ENCODE measurements at regions not wholly inside any gene's neighbourhood (a gene's known extent, or its start where the extent isn't known, plus 50 kb on each side); places are given as distances from the start of the nearest gene placed in this dataset.
A peak's percentile ranks its signal among the peaks of the same experiment; 100 is the strongest.

DNA sequence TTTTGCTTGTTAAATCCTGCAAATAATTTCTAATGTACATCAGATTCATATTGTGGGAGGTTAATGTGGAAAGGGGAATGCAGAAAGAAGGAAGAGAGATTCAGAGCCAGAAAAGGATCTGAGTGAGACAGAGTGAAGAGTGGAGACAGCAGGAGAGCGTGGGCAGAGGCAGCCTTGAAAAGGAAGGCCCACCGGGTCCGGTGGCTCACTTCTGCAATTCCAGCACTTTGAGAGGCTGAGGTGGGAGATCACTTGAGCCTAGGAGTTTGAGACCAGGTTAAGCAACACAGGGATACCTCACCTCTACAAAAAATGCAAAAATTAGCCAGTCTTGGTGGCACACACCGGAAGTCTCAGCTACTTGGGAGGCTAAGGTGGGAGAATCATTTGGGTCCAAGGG lies 222.0 kb upstream of the RAB4A start:
- H3K4me1 ChIP-seq (ENCODE audit: insufficient read depth), result no peaks in the 10 kb centered on the region
- H3K27me3 ChIP-seq, result no peaks in the 10 kb centered on the region
- no peaks in the 10 kb centered on the region for H3K9me3 ChIP-seq
- TF ChIP-seq, protein P1, sequence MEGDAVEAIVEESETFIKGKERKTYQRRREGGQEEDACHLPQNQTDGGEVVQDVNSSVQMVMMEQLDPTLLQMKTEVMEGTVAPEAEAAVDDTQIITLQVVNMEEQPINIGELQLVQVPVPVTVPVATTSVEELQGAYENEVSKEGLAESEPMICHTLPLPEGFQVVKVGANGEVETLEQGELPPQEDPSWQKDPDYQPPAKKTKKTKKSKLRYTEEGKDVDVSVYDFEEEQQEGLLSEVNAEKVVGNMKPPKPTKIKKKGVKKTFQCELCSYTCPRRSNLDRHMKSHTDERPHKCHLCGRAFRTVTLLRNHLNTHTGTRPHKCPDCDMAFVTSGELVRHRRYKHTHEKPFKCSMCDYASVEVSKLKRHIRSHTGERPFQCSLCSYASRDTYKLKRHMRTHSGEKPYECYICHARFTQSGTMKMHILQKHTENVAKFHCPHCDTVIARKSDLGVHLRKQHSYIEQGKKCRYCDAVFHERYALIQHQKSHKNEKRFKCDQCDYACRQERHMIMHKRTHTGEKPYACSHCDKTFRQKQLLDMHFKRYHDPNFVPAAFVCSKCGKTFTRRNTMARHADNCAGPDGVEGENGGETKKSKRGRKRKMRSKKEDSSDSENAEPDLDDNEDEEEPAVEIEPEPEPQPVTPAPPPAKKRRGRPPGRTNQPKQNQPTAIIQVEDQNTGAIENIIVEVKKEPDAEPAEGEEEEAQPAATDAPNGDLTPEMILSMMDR (IDR thresholded peaks at IDR 0.05), result no peak
- no peak for TF ChIP-seq POLR2A (IDR thresholded peaks at IDR 0.05)
- no peak for TF ChIP-seq EP300 (IDR thresholded peaks at IDR 0.05)
- WGBS, 3 donors, result 89 to 91% (median 91%) methylated on average over 4 of the region's 4 CpGs
- H3K4me3 ChIP-seq, result no peak overlapping the region
- no peaks in the 10 kb centered on the region for H3K36me3 ChIP-seq
- no peak overlapping the region for H3K27ac ChIP-seq
- intact Hi-C loops (cut with DNase I), result loop anchor here in 1 of 4 donors (5.0 kb wide), 1 partner anchor 113 kb away; no protein-coding TSS in a partner anchor
- no peak for DNase-seq

DNA sequence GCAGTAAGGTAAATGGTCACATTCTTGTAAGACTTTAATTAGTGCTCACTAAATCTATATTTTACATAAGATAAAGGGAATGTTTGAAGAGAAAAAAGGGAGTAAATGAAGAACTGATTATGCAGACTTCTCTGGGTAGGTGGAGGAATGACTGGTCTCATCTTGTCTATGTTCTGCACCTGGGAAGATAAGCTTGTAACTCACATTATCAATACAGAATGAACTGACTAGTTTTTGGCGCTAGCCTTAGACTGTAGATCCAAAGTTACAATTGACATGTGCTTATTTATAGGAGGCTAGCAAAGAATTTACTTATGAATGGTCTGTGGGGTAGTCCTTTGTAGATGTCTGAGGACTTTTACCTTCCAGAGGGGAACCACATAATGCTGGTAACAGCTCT lies 214.9 kb upstream of the RAB4A start:
- no peak overlapping the region for H3K27ac ChIP-seq
- H3K4me3 ChIP-seq, result no peak overlapping the region
- intact Hi-C loops (cut with DNase I), result no loop called here
- WGBS, 3 donors, result 93% methylated on average over 1 of the region's 1 CpG
- TF ChIP-seq, protein P1 (IDR thresholded peaks at IDR 0.05), result no peak
- TF ChIP-seq POLR2A (IDR thresholded peaks at IDR 0.05) (no peak), EP300 (IDR thresholded peaks at IDR 0.05) (no peak)
- H3K9me3 ChIP-seq, result no peaks in the 10 kb centered on the region
- H3K36me3 ChIP-seq, result no peaks in the 10 kb centered on the region
- peaks cover 8% of the 10 kb centered on the region for H3K4me1 ChIP-seq (ENCODE audit: insufficient read depth)
- DNase-seq, result no peak
- H3K27me3 ChIP-seq, result no peaks in the 10 kb centered on the region

DNA sequence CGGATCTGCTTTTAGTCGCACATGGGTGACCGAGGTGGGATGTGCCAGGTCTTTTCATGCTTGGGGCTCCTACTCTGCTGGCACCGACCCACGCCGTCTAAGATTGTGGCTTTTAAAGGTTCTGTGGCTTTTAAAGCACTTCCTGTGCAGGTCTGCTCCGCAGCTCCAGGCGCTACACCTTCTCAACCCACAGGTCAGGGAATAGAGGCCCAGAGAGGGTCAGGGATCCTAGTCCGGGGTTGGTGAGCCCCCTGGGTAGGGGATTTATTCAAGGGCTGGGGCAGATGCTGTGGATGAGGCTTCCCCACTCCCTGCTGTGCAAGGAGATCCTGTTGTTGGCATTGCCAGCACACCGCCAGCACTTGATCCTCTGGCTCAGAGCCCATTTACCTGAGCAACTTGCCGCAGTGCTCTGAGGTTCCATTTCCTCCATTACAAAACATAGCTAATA lies 212.8 kb upstream of the RAB4A start:
- peak in 1 of 5 donors; percentile 48 for DNase-seq
- Histone ChIP-seq H3K4me3 (no peak overlapping the region), H3K27ac (no peak overlapping the region), H3K9me3 (no peaks in the 10 kb centered on the region), H3K27me3 (no peaks in the 10 kb centered on the region), H3K4me1 (ENCODE audit: insufficient read depth) (peaks cover 8% of the 10 kb centered on the region), H3K36me3 (no peaks in the 10 kb centered on the region)
- 85 to 89% (median 88%) methylated on average over 11 of the region's 11 CpGs for WGBS, 3 donors
- intact Hi-C loops (cut with DNase I), result no loop called here
- TF ChIP-seq, protein P1 (IDR thresholded peaks at IDR 0.05), result no peak
- no peak for TF ChIP-seq EP300 (IDR thresholded peaks at IDR 0.05)
- TF ChIP-seq POLR2A (IDR thresholded peaks at IDR 0.05), result no peak

DNA sequence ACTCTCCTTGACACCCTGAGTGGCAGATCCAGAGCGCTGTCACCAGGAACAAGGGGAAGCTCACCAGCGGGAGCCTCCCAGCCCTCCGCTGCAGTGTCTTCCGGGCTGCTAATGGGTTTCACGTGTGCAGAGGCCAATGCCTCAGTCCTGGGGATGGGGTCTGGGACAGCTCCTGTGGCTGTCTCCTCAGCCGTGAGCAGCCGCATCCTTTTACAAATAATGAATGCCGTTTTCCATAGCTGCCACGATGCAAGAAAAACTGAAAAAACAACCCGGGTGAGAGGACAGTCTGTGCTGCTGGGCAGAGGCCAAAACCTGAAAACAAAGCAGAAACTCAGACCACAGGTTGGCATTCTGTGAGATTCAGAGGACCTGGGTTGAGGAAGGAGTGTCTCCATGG lies 212.2 kb upstream of the RAB4A start:
- 30 to 51% (median 39%) methylated on average over 10 of the region's 10 CpGs for WGBS, 3 donors
- H3K27me3 ChIP-seq, result no peaks in the 10 kb centered on the region
- intact Hi-C loops (cut with DNase I), result no loop called here
- peak in 2 of 5 donors; percentile 23 to 43 for DNase-seq
- H3K9me3 ChIP-seq, result no peaks in the 10 kb centered on the region
- peaks cover 8% of the 10 kb centered on the region for H3K4me1 ChIP-seq (ENCODE audit: insufficient read depth)
- H3K27ac ChIP-seq, result no peak overlapping the region
- TF ChIP-seq EP300 (IDR thresholded peaks at IDR 0.05), result no peak
- TF ChIP-seq POLR2A (IDR thresholded peaks at IDR 0.05), result no peak
- TF ChIP-seq, protein P1 (IDR thresholded peaks at IDR 0.05), result no peak
- H3K4me3 ChIP-seq, result no peak overlapping the region
- H3K36me3 ChIP-seq, result no peaks in the 10 kb centered on the region

Data from ovary (tissue), 7 donors.